ENCODE measurements at regions not wholly inside any gene's neighbourhood (a gene's known extent, or its start where the extent isn't known, plus 50 kb on each side); places are given as distances from the start of the nearest gene placed in this dataset.
A peak's percentile ranks its signal among the peaks of the same experiment; 100 is the strongest.

DNA sequence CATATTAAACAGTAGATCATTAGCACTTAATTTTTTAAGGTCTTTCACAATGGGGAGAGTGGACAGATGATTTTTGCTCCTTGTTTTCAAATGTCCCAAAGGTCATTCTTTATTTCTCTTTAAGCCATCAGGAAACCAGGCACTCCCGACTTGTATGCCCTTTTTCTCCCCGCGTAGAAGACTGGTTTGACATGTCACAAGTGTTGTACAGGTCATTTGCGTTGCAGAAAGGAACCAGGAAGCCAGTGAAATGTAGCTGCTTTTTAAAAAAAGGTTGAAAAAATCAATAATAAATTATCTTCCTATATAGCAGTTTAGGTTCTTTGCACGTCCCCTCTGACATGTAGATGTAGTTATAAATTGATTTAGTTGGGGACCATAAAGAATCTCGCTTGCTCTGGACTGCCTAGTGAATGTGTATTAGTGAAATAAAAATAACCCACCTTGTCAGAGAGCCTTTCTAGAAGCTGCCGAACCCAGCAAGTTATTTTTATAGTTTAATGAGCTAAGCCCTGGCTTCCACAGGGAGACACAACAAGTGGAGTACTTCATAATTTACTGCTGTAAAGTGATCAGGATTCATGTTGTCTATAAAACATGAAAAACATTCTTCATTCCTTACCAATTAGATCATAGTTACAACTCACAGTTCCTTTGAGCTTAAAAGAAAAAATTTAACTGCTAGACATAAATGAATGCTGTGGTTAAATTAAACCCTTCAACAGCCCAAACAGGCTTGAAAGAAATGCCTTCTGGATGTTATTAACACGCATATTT is 404.6 kb downstream of the CSNK1G3 start:
- intact Hi-C loops (cut with DNase I), result no loop called here
- peak; percentile 87 to 96 (median 92) for ATAC-seq
- WGBS, 4 donors, result 33 to 39% (median 36%) methylated on average over 8 of the region's 8 CpGs
- Histone ChIP-seq H3K4me3 (peak overlapping the region in 5 of 12 donors; percentile 3 to 20 (median 13)), H3K27me3 (no peaks in the 10 kb centered on the region), H3K36me3 (no peaks in the 10 kb centered on the region), H3K27ac (peak overlapping the region in 10 of 12 donors; percentile 35 to 86 (median 58)), H3K4me1 (peaks cover 0 to 15% (median 0%) of the 10 kb centered on the region in 12 donors), H3K9me3 (peaks cover 0 to 33% (median 7%) of the 10 kb centered on the region in 12 donors)
- TF ChIP-seq, protein P1, sequence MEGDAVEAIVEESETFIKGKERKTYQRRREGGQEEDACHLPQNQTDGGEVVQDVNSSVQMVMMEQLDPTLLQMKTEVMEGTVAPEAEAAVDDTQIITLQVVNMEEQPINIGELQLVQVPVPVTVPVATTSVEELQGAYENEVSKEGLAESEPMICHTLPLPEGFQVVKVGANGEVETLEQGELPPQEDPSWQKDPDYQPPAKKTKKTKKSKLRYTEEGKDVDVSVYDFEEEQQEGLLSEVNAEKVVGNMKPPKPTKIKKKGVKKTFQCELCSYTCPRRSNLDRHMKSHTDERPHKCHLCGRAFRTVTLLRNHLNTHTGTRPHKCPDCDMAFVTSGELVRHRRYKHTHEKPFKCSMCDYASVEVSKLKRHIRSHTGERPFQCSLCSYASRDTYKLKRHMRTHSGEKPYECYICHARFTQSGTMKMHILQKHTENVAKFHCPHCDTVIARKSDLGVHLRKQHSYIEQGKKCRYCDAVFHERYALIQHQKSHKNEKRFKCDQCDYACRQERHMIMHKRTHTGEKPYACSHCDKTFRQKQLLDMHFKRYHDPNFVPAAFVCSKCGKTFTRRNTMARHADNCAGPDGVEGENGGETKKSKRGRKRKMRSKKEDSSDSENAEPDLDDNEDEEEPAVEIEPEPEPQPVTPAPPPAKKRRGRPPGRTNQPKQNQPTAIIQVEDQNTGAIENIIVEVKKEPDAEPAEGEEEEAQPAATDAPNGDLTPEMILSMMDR (IDR thresholded peaks at IDR 0.05), result no peak
- no peak for TF ChIP-seq POLR2A (IDR thresholded peaks at IDR 0.05)
- DNase-seq, result no peak

GRCh38 chr5:123914333-123914732 is 402.4 kb downstream of the CSNK1G3 start:
- intact Hi-C loops (cut with DNase I), result no loop called here
- Histone ChIP-seq H3K4me1 (peaks cover 0 to 15% (median 0%) of the 10 kb centered on the region in 12 donors), H3K36me3 (no peaks in the 10 kb centered on the region), H3K4me3 (no peak overlapping the region), H3K27ac (no peak overlapping the region), H3K9me3 (peaks cover 0 to 22% (median 4%) of the 10 kb centered on the region in 12 donors), H3K27me3 (no peaks in the 10 kb centered on the region)
- ATAC-seq (no peak), DNase-seq (no peak)
- TF ChIP-seq POLR2A (IDR thresholded peaks at IDR 0.05), result no peak
- TF ChIP-seq, protein P1 (IDR thresholded peaks at IDR 0.05), result no peak
- 55 to 81% (median 75%) methylated on average over 1 of the region's 1 CpG for WGBS, 4 donors

DNA sequence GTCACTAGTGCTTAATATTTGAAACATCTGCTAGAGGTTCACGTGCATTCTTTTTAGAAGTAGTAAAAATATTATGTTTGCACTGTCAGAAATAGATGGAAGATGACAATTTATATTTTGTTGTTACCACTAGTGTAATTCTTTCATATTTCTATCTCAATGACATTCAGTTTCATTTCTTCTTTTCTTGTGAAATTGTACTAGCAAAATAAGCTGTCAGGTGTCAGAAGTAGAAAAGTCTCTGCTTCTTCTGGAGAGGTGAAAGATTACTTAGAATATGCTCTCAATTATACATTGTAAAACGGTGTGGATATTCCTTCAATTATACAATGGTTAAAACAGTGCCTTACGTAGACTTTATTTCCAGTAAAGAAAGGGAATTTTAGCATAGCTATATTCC is 395.4 kb downstream of the CSNK1G3 start:
- no peak for TF ChIP-seq POLR2A (IDR thresholded peaks at IDR 0.05)
- TF ChIP-seq, protein P1 (IDR thresholded peaks at IDR 0.05), result no peak
- Histone ChIP-seq H3K27me3 (no peaks in the 10 kb centered on the region), H3K36me3 (no peaks in the 10 kb centered on the region), H3K4me3 (no peak overlapping the region), H3K4me1 (no peaks in the 10 kb centered on the region), H3K9me3 (no peaks in the 10 kb centered on the region), H3K27ac (no peak overlapping the region)
- intact Hi-C loops (cut with DNase I), result no loop called here
- no peak for ATAC-seq
- 93 to 96% (median 95%) methylated on average over 3 of the region's 3 CpGs for WGBS, 4 donors
- DNase-seq, result no peak

GRCh38 chr5:123906698-123907295 is 394.8 kb downstream of the CSNK1G3 start:
- TF ChIP-seq, protein P1 (IDR thresholded peaks at IDR 0.05), result no peak
- TF ChIP-seq POLR2A (IDR thresholded peaks at IDR 0.05), result no peak
- WGBS, 4 donors, result 95 to 97% (median 95%) methylated on average over 4 of the region's 4 CpGs

More at GRCh38 chr5:123906698-123907295, 394.8 kb downstream of the CSNK1G3 start:
- peaks cover 0 to 2% (median 0%) of the 10 kb centered on the region in 12 donors for H3K4me1 ChIP-seq
- no peaks in the 10 kb centered on the region for H3K27me3 ChIP-seq
- ATAC-seq (no peak), DNase-seq (no peak)
- H3K27ac ChIP-seq, result no peak overlapping the region
- H3K36me3 ChIP-seq, result no peaks in the 10 kb centered on the region
- intact Hi-C loops (cut with DNase I), result no loop called here
- no peaks in the 10 kb centered on the region for H3K9me3 ChIP-seq
- H3K4me3 ChIP-seq, result no peak overlapping the region
